HEK293 (cell line): ENCODE measurements at regions not wholly inside any gene's neighbourhood (a gene's known extent, or its start where the extent isn't known, plus 50 kb on each side); places are given as distances from the start of the nearest gene placed in this dataset.

Experiments used
- CTCF ChIA-PET: fragments of 350-600 bp; formaldehyde crosslinking; extraction: SDS; loops from one replicate; lab custom pipeline; 2021; ENCODE audit warnings: antibody characterized with exemption; lab: Yijun Ruan, JAX
- POLR2A ChIA-PET: fragments of 300-600 bp; formaldehyde crosslinking; extraction: SDS; loops from one replicate; lab custom pipeline; 2020; ENCODE audit warnings: antibody characterized with exemption, inconsistent platforms; lab: Yijun Ruan, JAX
- H3K27ac ChIP-seq: fragments of 200-500 bp; sonication (Bioruptor generic); 2 replicates; pipeline ENCODE4 v1.5.1; 2014; ENCODE audit warnings: low read depth, low read length, control low read depth, inconsistent platforms; ENCODE audit errors: extremely low read depth
- H3K36me3 ChIP-seq, 2 experiments: fragments of 200-500 bp in 1 of 2; sonication (Bioruptor generic) in 1 of 2; 1 replicate in 1 of 2; 2 replicates in 1 of 2; pipeline ENCODE4 v1.5.1; 2014 to 2017; ENCODE audit warnings: inconsistent platforms in 2 of 2, low read length in 2 of 2; ENCODE audit not compliant: control insufficient read depth in 2 of 2, insufficient read depth in 1 of 2
- H3K4me1 ChIP-seq: fragments of 200-500 bp; sonication (Bioruptor generic); 2 replicates; pipeline ENCODE4 v1.5.1; 2014; ENCODE audit warnings: mild to moderate bottlenecking, low read length, inconsistent platforms; ENCODE audit not compliant: control insufficient read depth, insufficient read depth
- H3K4me3 ChIP-seq: 2 replicates; pipeline ENCODE4 v1.5.1; 2011; ENCODE audit warnings: low read depth, mild to moderate bottlenecking, control low read depth, low read length, moderate library complexity
- H3K9me3 ChIP-seq: fragments of 200-500 bp; sonication (Bioruptor generic); 2 replicates; pipeline ENCODE4 v1.5.1; 2014; ENCODE audit warnings: low read depth, low read length, inconsistent platforms; ENCODE audit not compliant: control insufficient read depth, insufficient read depth
- MEIS1 ChIP-seq: sonication (generic); formaldehyde crosslinking; IDR thresholded peaks from 2 replicates; pipeline ENCODE4 v1.8.1; 2022; ENCODE audit warnings: missing genetic modification reagents, mild to moderate bottlenecking, borderline replicate concordance
- PATZ1 ChIP-seq: fragments of 450-650 bp; formaldehyde crosslinking; IDR thresholded peaks from 2 replicates; pipeline ENCODE4 v1.5.1; 2016; ENCODE audit warnings: missing biosample characterization, missing genetic modification characterization
- ZBTB1 ChIP-seq: fragments of 450-650 bp; formaldehyde crosslinking; IDR thresholded peaks from 2 replicates; pipeline ENCODE4 v1.5.1; 2016; ENCODE audit warnings: missing biosample characterization, missing genetic modification characterization
- ZFP37 ChIP-seq: fragments of 450-650 bp; formaldehyde crosslinking; IDR thresholded peaks from 2 replicates; pipeline ENCODE4 v1.5.1; 2016; ENCODE audit warnings: missing biosample characterization, missing genetic modification characterization
- ZNF10 ChIP-seq: fragments of 450-650 bp; formaldehyde crosslinking; IDR thresholded peaks from 2 replicates; pipeline ENCODE4 v1.5.1; 2017; ENCODE audit warnings: missing biosample characterization, missing genetic modification characterization
- ZNF114 ChIP-seq: fragments of 450-650 bp; formaldehyde crosslinking; IDR thresholded peaks from 2 replicates; pipeline ENCODE4 v1.5.0; 2017; ENCODE audit warnings: missing biosample characterization, missing genetic modification characterization
- ZNF394 ChIP-seq: fragments of 450-650 bp; formaldehyde crosslinking; IDR thresholded peaks from 2 replicates; pipeline ENCODE4 v1.5.1; 2016; ENCODE audit warnings: missing biosample characterization, missing genetic modification characterization, mild to moderate bottlenecking, moderate library complexity, borderline replicate concordance
- ZNF449 ChIP-seq: fragments of 450-650 bp; formaldehyde crosslinking; IDR thresholded peaks from 2 replicates; pipeline ENCODE4 v1.5.1; 2017; ENCODE audit warnings: missing biosample characterization, mild to moderate bottlenecking, missing genetic modification characterization, moderate library complexity
- ZNF501 ChIP-seq: fragments of 450-650 bp; formaldehyde crosslinking; IDR thresholded peaks from 2 replicates; pipeline ENCODE4 v1.5.1; 2016; ENCODE audit warnings: missing biosample characterization, missing genetic modification characterization
- ZNF510 ChIP-seq: fragments of 450-650 bp; formaldehyde crosslinking; IDR thresholded peaks from 2 replicates; pipeline ENCODE4 v1.5.1; 2018; ENCODE audit warnings: mild to moderate bottlenecking, missing genetic modification characterization, missing biosample characterization; ENCODE audit not compliant: insufficient replicate concordance
- ZNF585B ChIP-seq: fragments of 450-650 bp; formaldehyde crosslinking; IDR thresholded peaks from 2 replicates; pipeline ENCODE4 v1.5.1; 2016; ENCODE audit warnings: missing biosample characterization, missing genetic modification characterization
- ZNF624 ChIP-seq: fragments of 450-650 bp; formaldehyde crosslinking; IDR thresholded peaks from 2 replicates; pipeline ENCODE4 v1.5.1; 2017; ENCODE audit warnings: missing biosample characterization, missing genetic modification characterization
- ZNF664 ChIP-seq: fragments of 450-650 bp; formaldehyde crosslinking; IDR thresholded peaks from 2 replicates; pipeline ENCODE4 v1.5.1; 2016; ENCODE audit warnings: missing biosample characterization, missing genetic modification characterization
- ZNF707 ChIP-seq: fragments of 450-650 bp; formaldehyde crosslinking; IDR thresholded peaks from 2 replicates; pipeline ENCODE4 v1.5.1; 2016; ENCODE audit warnings: missing biosample characterization, missing genetic modification characterization
- ZNF76 ChIP-seq: fragments of 450-650 bp; formaldehyde crosslinking; IDR thresholded peaks from 2 replicates; pipeline ENCODE4; 2016; ENCODE audit warnings: low read depth, missing biosample characterization, missing genetic modification characterization, borderline replicate concordance
- ZNF768 ChIP-seq: fragments of 450-650 bp; formaldehyde crosslinking; IDR thresholded peaks from 2 replicates; pipeline ENCODE4 v1.5.1; 2018; ENCODE audit warnings: missing biosample characterization, mild to moderate bottlenecking, missing genetic modification characterization
- ZNF777 ChIP-seq: fragments of 450-650 bp; formaldehyde crosslinking; IDR thresholded peaks from 2 replicates; pipeline ENCODE4 v1.5.1; 2017; ENCODE audit warnings: missing biosample characterization, missing genetic modification characterization, borderline replicate concordance
- ZNF837 ChIP-seq: fragments of 450-650 bp; formaldehyde crosslinking; IDR thresholded peaks from 2 replicates; pipeline ENCODE4 v1.5.1; 2016; ENCODE audit warnings: missing biosample characterization, missing genetic modification characterization
- TF ChIP-seq, protein P1 (sequence below): fragments of 450-650 bp; IDR thresholded peaks from 2 replicates; pipeline ENCODE4 v1.5.1; 2018; ENCODE audit warnings: missing biosample characterization, missing genetic modification characterization
- TF ChIP-seq, protein P2 (sequence below): fragments of 450-650 bp; formaldehyde crosslinking; IDR thresholded peaks from 2 replicates; pipeline ENCODE4 v1.5.1; 2016; ENCODE audit warnings: missing biosample characterization, missing genetic modification characterization

DNA sequence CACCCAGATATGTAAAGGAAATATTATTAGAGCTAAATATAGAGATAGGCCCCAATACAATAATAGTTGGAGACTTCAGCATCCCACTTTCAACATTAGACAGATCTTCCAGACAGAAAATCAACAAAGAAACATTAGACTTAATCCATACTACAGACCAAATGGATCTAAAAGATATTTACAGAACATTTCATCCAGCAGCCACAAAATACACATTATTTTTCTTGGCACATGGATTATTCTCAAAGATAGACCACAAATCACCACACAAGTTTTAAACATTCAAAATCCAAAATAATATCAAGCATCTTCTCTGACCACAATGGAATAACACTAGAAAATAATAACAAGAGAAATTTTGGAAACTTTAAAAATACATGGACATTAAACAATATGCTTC, 1159.1 kb upstream of the CITED2 start:
- no peaks in the 10 kb centered on the region for H3K9me3 ChIP-seq
- H3K4me3 ChIP-seq: no peak overlapping the region
- H3K4me1 ChIP-seq: no peaks in the 10 kb centered on the region
- TF ChIP-seq ZNF501 (no peak), ZNF664 (no peak), MEIS1 (no peak), ZNF76 (no peak), ZNF394 (tag by site-specific recombination) (no peak), ZNF777 (no peak), ZBTB1 (tag by site-specific recombination) (no peak), ZNF449 (tag by site-specific recombination) (no peak), ZFP37 (tag by site-specific recombination) (no peak), PATZ1 (tag by site-specific recombination) (no peak), ZNF707 (tag by site-specific recombination) (no peak), ZNF768 (tag by site-specific recombination) (no peak), ZNF510 (tag by site-specific recombination) (no peak), ZNF585B (tag by site-specific recombination) (no peak), ZNF837 (no peak)
- TF ChIP-seq, protein P1, sequence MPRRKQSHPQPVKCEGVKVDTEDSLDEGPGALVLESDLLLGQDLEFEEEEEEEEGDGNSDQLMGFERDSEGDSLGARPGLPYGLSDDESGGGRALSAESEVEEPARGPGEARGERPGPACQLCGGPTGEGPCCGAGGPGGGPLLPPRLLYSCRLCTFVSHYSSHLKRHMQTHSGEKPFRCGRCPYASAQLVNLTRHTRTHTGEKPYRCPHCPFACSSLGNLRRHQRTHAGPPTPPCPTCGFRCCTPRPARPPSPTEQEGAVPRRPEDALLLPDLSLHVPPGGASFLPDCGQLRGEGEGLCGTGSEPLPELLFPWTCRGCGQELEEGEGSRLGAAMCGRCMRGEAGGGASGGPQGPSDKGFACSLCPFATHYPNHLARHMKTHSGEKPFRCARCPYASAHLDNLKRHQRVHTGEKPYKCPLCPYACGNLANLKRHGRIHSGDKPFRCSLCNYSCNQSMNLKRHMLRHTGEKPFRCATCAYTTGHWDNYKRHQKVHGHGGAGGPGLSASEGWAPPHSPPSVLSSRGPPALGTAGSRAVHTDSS: no peak
- H3K27ac ChIP-seq: no peak overlapping the region
- ChIA-PET POLR2A (no interaction called here), CTCF (no interaction called here)
- no peaks in the 10 kb centered on the region for H3K36me3 ChIP-seq

- Histone ChIP-seq H3K4me3 (no peak overlapping the region), H3K27ac (no peak overlapping the region), H3K9me3 (no peaks in the 10 kb centered on the region), H3K4me1 (no peaks in the 10 kb centered on the region), H3K36me3 (no peaks in the 10 kb centered on the region)
- ChIA-PET CTCF (no interaction called here), POLR2A (no interaction called here)
- TF ChIP-seq, protein P2, sequence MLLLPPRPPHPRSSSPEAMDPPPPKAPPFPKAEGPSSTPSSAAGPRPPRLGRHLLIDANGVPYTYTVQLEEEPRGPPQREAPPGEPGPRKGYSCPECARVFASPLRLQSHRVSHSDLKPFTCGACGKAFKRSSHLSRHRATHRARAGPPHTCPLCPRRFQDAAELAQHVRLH (tag by site-specific recombination): no peak
- TF ChIP-seq ZNF114 (tag by site-specific recombination) (no peak), ZNF10 (tag by site-specific recombination) (no peak), ZNF624 (tag by site-specific recombination) (no peak)
Measured at GRCh38 chr6:140504776-140505175, 1130.3 kb upstream of the CITED2 start.
